ENCODE measurements at regions not wholly inside any gene's neighbourhood (a gene's known extent, or its start where the extent isn't known, plus 50 kb on each side); places are given as distances from the start of the nearest gene placed in this dataset.
"Not testable (repeated sequence)": the region's sequence is repeated elsewhere in the genome, so short reads cannot be mapped to it uniquely, and the experiment has no call there.

DNA sequence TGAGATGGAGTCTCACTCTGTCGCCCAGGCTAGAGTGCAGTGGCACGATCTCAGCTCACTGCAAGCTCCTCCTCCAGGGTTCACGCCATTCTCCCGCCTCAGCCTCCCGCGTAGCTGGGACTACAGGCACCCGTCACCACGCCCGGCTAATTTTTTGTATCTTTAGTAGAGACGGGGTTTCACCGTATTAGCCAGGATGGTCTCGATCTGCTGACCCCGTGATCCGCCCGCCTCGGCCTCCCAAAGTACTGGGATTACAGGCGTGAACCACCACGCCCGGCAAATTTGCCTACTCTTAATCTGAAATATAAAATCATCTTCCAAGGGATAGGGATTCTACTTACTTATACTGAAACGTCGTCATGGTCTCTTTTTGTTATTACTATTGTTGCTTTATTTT, 314.7 kb downstream of the FGF10 start:
- H3K4me3 ChIP-seq (replicated peaks in 1 of 2; ENCODE audit: low read depth in 1 of 2, low read length in 2 of 2); ATAC-seq; H3K4me1 ChIP-seq (ENCODE audit: control insufficient read depth in 1 of 2, insufficient read depth in 2 of 2, low read length in 2 of 2); H3K36me3 ChIP-seq (ENCODE audit: control insufficient read depth in 1 of 2, insufficient read depth in 2 of 2, low read length in 2 of 2); H3K9ac ChIP-seq (ENCODE audit: low read length); intact Hi-C loops (cut with micrococcal nuclease); H3K4me2 ChIP-seq (ENCODE audit: low read length); DNase-seq (ENCODE audit: low read depth, low spot score); RAD21 ChIA-PET (ENCODE audit: low non-redundant PET in 1 of 2, low total read pairs in 2 of 2, uncharacterized antibody in 2 of 2, unreplicated experiment in 2 of 2); POLR2A ChIA-PET; H3K9me3 ChIP-seq (ENCODE audit: control insufficient read depth in 1 of 2, insufficient read depth in 1 of 2, low read depth in 1 of 2, low read length in 2 of 2); H3K27me3 ChIP-seq (ENCODE audit: insufficient read depth, low read length); H2AFZ ChIP-seq (ENCODE audit: low read depth, low read length, poor library complexity, severe bottlenecking); CTCF ChIA-PET; H3K27ac ChIP-seq (ENCODE audit: low read depth, low read length); H3K79me2 ChIP-seq (ENCODE audit: insufficient read depth, low read length); H4K20me1 ChIP-seq (ENCODE audit: insufficient read depth); H3K9me2 ChIP-seq (ENCODE audit: insufficient read depth); BruUV-seq (replicated peaks): not testable (repeated sequence)

DNA sequence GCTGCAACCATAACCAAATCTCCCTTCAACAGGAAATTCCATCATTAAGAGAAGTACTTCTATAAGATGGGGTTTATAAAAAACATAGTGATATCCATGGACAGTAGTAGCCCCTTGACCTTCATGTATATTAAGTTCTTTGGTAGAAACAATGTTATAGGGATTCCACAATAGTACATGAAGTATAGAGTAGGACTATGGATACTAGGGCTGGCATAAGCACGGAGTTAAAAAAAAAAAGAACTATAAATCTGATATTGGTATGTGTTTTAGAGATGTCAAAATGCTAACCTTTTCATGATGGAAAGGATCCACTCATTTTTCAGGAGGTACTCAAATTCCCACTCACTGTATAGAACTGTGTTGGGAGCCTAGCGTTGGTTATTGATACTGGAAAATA, 337.6 kb downstream of the FGF10 start:
- no peaks in the 10 kb centered on the region for H3K36me3 ChIP-seq (ENCODE audit: control insufficient read depth in 1 of 2, insufficient read depth in 2 of 2, low read length in 2 of 2)
- H3K9ac ChIP-seq (ENCODE audit: low read length), result no peak overlapping the region
- ChIA-PET POLR2A (no interaction called here), RAD21 (ENCODE audit: low non-redundant PET in 1 of 2, low total read pairs in 2 of 2, uncharacterized antibody in 2 of 2, unreplicated experiment in 2 of 2) (no interaction called here), CTCF (no interaction called here)
- no peaks in the 10 kb centered on the region for H3K9me3 ChIP-seq (ENCODE audit: control insufficient read depth in 1 of 2, insufficient read depth in 1 of 2, low read depth in 1 of 2, low read length in 2 of 2)
- no peaks in the 10 kb centered on the region for H3K9me2 ChIP-seq (ENCODE audit: insufficient read depth)
- TF ChIP-seq CBX3 (IDR thresholded peaks at IDR 0.05; ENCODE audit: low read depth) (no peak), RAD21 (IDR thresholded peaks at IDR 0.05; ENCODE audit: low read depth) (no peak), EZH2phosphoT487 (IDR thresholded peaks at IDR 0.05; ENCODE audit: borderline replicate concordance) (no peak), SIN3A (IDR thresholded peaks at IDR 0.05; ENCODE audit: low read depth) (no peak), TCF7L2 (IDR thresholded peaks at IDR 0.05; ENCODE audit: borderline replicate concordance, extremely low read depth, insufficient read depth, insufficient read length) (no peak), EZH2 (IDR thresholded peaks at IDR 0.05) (no peak), CEBPB (IDR thresholded peaks at IDR 0.05; ENCODE audit: low read depth) (no peak)
- TF ChIP-seq, protein P1, sequence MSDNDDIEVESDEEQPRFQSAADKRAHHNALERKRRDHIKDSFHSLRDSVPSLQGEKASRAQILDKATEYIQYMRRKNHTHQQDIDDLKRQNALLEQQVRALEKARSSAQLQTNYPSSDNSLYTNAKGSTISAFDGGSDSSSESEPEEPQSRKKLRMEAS (IDR thresholded peaks at IDR 0.05), result no peak
- ATAC-seq (no peak), DNase-seq (ENCODE audit: low read depth, low spot score) (no peak)
- H3K4me1 ChIP-seq (ENCODE audit: control insufficient read depth in 1 of 2, insufficient read depth in 2 of 2, low read length in 2 of 2), result no peaks in the 10 kb centered on the region
- no peaks in the 10 kb centered on the region for H3K27me3 ChIP-seq (ENCODE audit: insufficient read depth, low read length)
- no peak overlapping the region for H3K4me3 ChIP-seq (replicated peaks in 1 of 2; ENCODE audit: low read depth in 1 of 2, low read length in 2 of 2)
- no peak overlapping the region for H3K4me2 ChIP-seq (ENCODE audit: low read length)
- no peaks in the 10 kb centered on the region for H4K20me1 ChIP-seq (ENCODE audit: insufficient read depth)
- no TSS peak for BruUV-seq (replicated peaks)
- H2AFZ ChIP-seq (ENCODE audit: low read depth, low read length, poor library complexity, severe bottlenecking), result no peak overlapping the region
- intact Hi-C loops (cut with micrococcal nuclease), result no loop called here
- H3K79me2 ChIP-seq (ENCODE audit: insufficient read depth, low read length), result no peaks in the 10 kb centered on the region
- no peak overlapping the region for H3K27ac ChIP-seq (ENCODE audit: low read depth, low read length)
